ES-I3 (cell line): ENCODE measurements at regions not wholly inside any gene's neighbourhood (a gene's known extent, or its start where the extent isn't known, plus 50 kb on each side); places are given as distances from the start of the nearest gene placed in this dataset.
"Not testable (repeated sequence)": the region's sequence is repeated elsewhere in the genome, so short reads cannot be mapped to it uniquely, and the experiment has no call there.

Source experiments
- H3K36me3 ChIP-seq: 2 replicates; pipeline ENCODE4 v1.6.1; 2013; ENCODE audit warnings: mild to moderate bottlenecking, low read length, control low read depth, moderate library complexity; ENCODE audit not compliant: insufficient read depth
- H3K4me1 ChIP-seq: 2 replicates; pipeline ENCODE4 v1.6.1; 2013; ENCODE audit warnings: mild to moderate bottlenecking, control low read depth, low read length; ENCODE audit not compliant: insufficient read depth
- H3K9ac ChIP-seq: 2 replicates; pipeline ENCODE4 v1.6.1; 2013; ENCODE audit warnings: low read depth, mild to moderate bottlenecking, low read length, moderate library complexity
- H3K9me3 ChIP-seq: 2 replicates; pipeline ENCODE4 v1.6.1; 2013; ENCODE audit warnings: mild to moderate bottlenecking, low read length, moderate library complexity; ENCODE audit not compliant: control insufficient read depth, insufficient read depth

DNA sequence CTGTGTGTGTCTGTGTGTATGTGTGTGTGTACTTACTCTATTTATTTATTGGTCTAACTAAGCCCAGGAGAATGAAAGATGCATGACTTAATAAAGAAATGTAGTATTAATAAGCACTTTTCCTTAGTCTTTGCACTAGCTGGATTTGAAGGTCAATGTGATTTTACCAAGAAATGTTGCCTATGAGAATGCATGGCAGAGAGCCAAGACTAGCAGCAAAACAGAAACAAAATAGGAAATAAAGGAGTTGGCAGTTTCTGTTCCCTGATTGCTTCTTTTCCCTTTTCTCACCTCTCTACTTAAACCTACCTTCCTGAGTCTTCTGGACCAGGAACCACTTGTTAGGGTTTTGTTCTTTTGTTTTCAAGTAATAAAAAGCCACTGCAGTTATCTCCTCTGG, 286.1 kb downstream of the KCTD12 start:
- no peaks in the 10 kb centered on the region for H3K9me3 ChIP-seq
- no peaks in the 10 kb centered on the region for H3K4me1 ChIP-seq
- no peaks in the 10 kb centered on the region for H3K36me3 ChIP-seq
- no peak overlapping the region for H3K9ac ChIP-seq

DNA sequence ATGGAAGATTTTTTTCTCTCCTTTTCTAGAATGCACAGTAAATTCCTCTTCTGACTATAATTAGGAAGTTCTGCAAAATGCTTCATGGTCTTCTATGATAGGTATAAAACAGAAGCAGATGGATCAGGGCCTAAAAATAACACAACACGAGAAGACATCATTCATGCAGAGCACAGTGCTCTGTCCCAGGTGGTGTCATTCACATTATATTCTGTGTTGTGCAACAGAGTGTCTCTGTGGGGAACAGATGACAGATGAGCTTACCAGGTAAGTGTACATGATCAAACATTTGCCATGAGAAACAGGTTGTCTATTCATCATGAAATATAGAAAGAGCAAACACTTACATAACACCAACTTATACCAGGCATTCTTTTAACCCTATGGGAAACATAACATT, 288.3 kb downstream of the KCTD12 start:
- no peaks in the 10 kb centered on the region for H3K36me3 ChIP-seq
- H3K4me1 ChIP-seq: no peaks in the 10 kb centered on the region
- H3K9ac ChIP-seq: no peak overlapping the region
- no peaks in the 10 kb centered on the region for H3K9me3 ChIP-seq

DNA sequence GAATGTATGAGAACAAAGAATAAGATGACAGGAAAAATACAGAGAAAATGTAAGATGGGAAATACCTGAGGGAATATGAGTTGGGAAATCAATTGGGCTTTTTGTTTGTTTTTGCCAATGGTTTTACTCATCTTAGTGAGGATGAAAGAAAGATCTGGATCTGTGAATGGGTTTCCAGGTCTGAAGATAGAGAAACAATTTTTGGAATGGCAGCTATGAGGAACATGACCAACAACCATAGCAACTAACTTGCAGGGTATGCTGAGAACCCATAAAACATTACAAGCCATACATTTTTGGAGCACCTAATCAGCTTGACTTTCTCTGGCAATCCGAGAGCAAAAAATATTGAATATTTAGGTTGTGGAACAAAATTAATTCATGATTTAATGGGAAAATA, 290.0 kb downstream of the KCTD12 start:
- no peaks in the 10 kb centered on the region for H3K4me1 ChIP-seq
- H3K36me3 ChIP-seq: no peaks in the 10 kb centered on the region
- no peaks in the 10 kb centered on the region for H3K9me3 ChIP-seq
- H3K9ac ChIP-seq: no peak overlapping the region

DNA sequence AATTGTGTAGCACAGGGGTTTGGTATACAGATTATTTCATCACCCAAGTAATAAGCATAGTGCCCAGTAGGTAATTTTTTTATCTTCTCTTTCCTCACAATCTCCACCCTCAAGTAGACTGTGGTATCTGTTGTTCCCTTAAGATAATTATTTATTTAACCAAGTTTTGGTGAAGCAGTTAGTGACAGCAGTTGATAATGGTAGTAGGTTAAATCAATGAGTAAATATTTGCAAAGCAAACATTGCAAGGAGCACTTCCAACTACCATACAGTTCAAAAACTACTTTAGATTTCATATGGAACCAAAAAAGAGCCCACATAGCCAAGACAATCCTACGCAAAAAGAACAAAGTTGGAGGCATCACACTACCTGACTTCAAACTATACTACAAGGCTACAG, 291.8 kb downstream of the KCTD12 start:
- Histone ChIP-seq H3K9ac (no peak overlapping the region), H3K36me3 (no peaks in the 10 kb centered on the region), H3K4me1 (no peaks in the 10 kb centered on the region), H3K9me3 (no peaks in the 10 kb centered on the region)

DNA sequence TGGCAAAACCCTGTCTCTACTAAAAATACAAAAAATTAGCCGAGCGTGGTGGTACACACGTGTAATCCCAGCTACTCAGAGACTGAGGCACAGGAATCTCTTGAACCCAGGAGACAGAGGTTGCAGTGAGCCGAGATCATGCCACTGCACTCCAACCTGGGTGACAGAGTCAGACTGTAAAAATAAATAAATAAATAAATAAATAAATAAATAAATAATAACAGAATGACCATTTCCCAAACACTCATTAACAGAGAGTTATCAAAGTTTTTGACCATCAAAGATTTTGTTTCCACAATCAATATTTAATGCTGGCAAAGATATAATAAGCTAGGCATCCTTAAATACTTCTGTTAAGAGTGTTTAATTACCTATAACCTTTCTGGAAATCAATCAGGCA, 299.4 kb downstream of the KCTD12 start:
- no peak overlapping the region for H3K9ac ChIP-seq
- H3K9me3 ChIP-seq: no peaks in the 10 kb centered on the region
- no peaks in the 10 kb centered on the region for H3K36me3 ChIP-seq

DNA sequence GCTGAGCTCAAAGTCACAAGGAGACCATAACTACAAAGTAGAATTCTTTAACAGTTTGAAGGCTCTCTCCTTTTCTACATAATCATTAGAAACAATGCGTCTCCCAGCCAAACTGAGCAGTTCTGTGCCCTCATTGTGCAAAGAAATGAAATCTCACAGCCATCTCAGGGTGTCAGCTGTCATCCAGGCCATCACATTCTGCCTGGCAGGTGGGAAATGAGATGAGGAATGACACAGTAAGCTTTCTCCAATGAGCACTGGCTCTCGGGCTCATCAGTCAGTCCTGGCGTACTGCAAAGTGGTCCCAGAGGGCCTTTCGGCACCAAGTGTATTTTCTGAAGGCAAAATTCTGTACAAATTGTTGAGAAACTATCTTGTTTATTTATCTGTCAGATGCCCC, 306.5 kb downstream of the KCTD12 start:
- H3K9me3 ChIP-seq: 0 out of 2 replicates have a peak, but pooled peaks cover 3% of the 10 kb centered on the region
- no peaks in the 10 kb centered on the region for H3K36me3 ChIP-seq
- H3K9ac ChIP-seq: no peak overlapping the region
- H3K4me1 ChIP-seq: no peaks in the 10 kb centered on the region

More for the DNA sequence above, 299.4 kb downstream of the KCTD12 start:
- H3K4me1 ChIP-seq: no peaks in the 10 kb centered on the region

DNA sequence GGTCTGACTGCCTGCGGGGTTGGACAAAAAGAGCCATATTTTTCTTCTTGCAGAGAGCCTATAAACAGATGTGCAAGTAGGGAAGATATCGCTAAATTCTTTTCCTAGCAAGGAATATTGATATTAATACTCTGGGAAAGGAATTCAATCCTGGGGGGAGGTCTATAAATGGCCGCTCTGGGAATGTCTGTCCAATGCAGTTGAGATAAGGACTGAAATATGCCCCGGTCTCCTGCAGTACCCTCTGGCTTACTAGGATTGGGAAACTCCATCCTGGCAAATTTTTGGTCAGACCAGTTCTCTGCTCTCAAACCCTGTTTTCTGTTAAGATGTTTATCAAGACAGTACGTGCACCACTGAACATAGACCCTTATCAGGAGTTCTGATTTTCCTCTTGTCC, 310.6 kb downstream of the KCTD12 start:
- H3K9me3 ChIP-seq, H3K36me3 ChIP-seq: not testable (repeated sequence)

DNA sequence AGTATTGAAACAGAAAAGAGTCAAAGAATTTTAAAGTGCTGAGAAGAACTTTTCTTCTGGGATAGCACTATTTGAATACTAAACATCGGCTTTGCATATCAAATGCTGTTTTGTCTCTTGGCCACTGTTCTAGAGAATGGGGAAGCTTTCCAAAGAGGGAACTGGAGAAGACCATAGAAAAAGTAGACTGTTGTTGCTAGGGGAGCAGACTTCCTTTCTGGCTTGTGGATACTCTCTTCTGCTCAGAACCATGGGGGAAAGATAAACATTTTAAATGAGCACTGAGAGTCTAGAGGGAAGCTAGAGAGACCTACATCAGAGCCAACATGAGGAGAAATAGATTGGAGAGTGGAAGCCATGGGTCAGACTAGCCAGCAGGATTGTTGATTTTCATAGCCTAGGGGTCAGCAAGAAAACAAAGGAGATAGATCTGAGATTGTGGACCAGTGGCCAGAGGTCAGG, 315.7 kb downstream of the KCTD12 start:
- no peaks in the 10 kb centered on the region for H3K36me3 ChIP-seq
- 0 out of 2 replicates have a peak, but pooled peaks cover 2% of the 10 kb centered on the region for H3K9me3 ChIP-seq
- H3K9ac ChIP-seq: no peak overlapping the region
- H3K4me1 ChIP-seq: peaks cover 13% of the 10 kb centered on the region; the same call in 1 of the 2 replicates

More for the DNA sequence above, 310.6 kb downstream of the KCTD12 start:
- not testable (repeated sequence) for H3K9ac ChIP-seq, H3K4me1 ChIP-seq

DNA sequence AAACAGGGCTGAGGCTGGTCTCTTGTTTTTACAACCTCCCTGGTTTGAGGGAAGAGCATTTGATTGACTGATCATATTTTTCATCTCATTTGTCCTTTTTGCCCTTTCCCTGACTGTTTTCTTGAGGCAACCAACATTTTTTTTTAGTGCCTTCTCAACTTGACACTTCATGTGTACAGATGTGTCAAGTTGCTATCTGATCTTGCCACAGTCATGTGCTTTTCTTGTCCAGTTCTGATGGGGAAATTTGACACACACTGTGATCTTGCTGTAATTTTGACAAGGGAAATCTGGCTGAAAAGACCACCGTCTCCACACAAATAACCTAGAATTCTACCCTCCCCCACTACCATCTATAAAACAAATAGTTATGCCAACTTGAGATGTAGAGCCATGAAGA, 329.6 kb downstream of the KCTD12 start:
- Histone ChIP-seq H3K9ac (no peak overlapping the region), H3K9me3 (no peaks in the 10 kb centered on the region), H3K4me1 (no peaks in the 10 kb centered on the region), H3K36me3 (no peaks in the 10 kb centered on the region)

DNA sequence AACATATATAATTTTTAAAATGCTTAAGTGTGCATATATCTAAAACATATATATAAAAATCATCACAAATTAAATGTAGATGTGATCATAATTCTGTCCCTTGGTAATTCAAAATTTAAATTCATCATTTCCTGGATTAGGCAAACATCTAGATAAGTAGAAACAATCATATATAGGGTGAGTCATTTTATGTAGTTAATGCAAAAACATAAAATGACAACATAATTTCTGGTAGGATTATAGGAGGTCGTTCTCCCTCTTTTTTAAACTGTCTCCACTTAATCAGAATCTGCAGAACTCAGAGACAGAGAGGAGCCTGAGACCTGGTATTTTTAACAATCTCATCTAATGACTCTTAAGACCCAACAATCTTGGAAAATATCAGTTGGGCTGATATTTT, 333.4 kb downstream of the KCTD12 start:
- no peaks in the 10 kb centered on the region for H3K9me3 ChIP-seq
- H3K9ac ChIP-seq: no peak overlapping the region
- no peaks in the 10 kb centered on the region for H3K36me3 ChIP-seq
- no peaks in the 10 kb centered on the region for H3K4me1 ChIP-seq

DNA sequence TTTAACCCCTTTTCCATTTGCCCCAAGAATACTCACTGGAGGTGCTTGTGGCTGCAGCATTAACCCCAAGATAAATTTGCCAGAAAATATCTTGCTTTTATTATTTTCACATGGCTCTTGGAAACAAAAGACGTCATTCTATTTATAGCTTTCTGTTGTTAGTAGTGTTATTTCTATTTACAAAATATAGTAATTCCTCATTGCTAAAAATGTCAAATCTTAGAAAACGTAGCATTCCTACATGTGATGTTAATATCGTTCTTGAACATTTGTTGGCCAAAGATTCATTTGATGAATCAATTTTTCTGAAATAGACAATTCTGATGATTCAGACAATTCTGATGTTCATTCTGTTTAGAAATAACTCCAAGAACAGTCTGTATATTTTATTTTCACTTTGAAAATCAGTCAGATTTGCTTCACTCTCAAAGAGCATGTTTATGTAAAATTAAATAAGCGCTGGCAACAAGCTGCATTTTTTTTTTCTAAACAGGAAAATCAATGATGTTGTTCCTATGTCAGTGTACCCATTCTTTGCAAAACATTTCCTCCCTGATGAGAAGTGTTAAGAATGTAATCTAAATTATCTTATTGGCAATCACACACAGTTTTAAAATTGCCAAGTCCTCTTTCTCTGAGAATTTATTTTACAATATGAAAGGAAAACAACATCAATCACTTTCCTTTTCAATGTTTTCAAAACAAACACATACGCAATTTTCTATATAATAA, 334.0 kb downstream of the KCTD12 start:
- no peaks in the 10 kb centered on the region for H3K9me3 ChIP-seq
- H3K4me1 ChIP-seq: no peaks in the 10 kb centered on the region
- no peak overlapping the region for H3K9ac ChIP-seq
- H3K36me3 ChIP-seq: no peaks in the 10 kb centered on the region

DNA sequence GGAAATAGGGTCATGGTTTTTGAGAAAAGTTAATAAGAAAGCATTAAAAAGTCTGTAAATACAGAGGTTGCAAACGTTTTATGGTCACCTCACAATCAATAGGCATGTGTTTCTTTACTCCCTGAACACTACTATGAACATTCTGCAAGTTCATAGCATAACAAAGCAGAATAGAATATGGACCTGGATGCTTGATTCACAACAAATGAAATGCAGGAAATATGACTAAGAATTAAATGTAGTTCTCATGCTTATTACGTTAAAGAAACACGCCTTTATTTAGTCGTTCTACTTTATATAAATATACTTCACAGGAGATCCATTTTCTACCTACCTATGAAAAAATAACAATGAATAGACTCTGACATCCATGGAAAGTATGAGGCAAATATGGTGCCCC, 344.0 kb downstream of the KCTD12 start:
- no peak overlapping the region for H3K9ac ChIP-seq
- H3K4me1 ChIP-seq: no peaks in the 10 kb centered on the region
- no peaks in the 10 kb centered on the region for H3K9me3 ChIP-seq
- H3K36me3 ChIP-seq: no peaks in the 10 kb centered on the region

DNA sequence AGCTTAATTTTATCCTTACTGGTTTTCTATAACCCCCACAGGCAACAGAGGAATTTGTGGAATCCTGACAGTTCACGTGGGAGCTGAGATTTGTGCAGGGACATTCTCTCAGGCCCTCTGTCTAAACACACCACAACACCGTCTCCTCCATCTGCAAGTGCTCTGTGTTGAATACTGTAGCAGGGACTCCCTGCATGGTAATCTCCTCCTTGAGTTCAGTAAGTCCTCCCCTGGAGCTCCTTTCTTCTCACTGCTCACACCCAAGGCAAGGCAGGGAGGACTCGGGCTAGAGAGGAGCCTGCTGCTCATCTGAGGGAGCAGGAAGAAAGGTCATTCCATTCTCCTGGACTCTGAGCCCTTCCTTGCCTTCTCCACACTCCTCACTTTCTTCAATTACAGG, 348.2 kb downstream of the KCTD12 start:
- no peaks in the 10 kb centered on the region for H3K36me3 ChIP-seq
- H3K4me1 ChIP-seq: no peaks in the 10 kb centered on the region
- H3K9ac ChIP-seq: no peak overlapping the region
- no peaks in the 10 kb centered on the region for H3K9me3 ChIP-seq

DNA sequence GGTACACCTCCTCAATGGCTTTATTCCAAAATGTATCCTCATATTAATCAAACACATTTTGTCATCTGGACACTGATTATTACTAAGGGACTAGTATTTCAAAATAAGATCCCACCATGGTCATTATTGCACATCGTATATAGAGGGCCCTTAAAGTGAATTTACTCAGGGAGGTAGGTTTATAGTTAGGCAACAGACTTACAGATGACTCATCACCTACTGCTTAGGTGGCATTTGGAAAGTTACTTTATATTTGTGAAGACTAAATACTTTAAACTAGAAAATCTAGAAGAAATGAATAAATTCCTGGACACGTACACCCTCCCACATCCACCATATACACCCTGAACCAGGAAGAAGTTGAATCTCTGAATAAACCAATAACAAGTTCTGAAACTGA, 353.0 kb downstream of the KCTD12 start:
- Histone ChIP-seq H3K4me1 (no peaks in the 10 kb centered on the region), H3K36me3 (no peaks in the 10 kb centered on the region), H3K9ac (no peak overlapping the region), H3K9me3 (no peaks in the 10 kb centered on the region)

DNA sequence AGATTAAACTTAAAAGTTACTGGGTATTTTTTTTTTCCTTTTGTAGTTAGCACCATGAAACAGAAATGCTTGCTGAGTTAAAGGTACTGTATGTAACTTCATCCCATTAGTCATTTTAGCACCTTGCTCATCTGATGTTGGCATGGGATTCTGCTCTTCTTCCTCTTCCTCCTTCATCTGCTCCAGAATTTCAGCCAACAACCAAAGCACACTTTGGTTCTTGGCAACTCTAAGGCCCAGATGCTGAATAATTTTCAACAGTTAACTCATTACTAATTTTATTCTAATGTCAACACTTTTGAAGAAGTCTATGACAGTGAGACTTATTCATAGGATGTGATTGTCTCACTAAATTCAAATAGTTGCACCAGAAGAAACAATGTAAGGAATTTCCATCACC, 359.2 kb downstream of the KCTD12 start:
- no peak overlapping the region for H3K9ac ChIP-seq

More for the DNA sequence above, 359.2 kb downstream of the KCTD12 start:
- Histone ChIP-seq H3K9me3 (no peaks in the 10 kb centered on the region), H3K4me1 (0 out of 2 replicates have a peak, but pooled peaks cover 7% of the 10 kb centered on the region), H3K36me3 (no peaks in the 10 kb centered on the region)
